GM18867 (cell line): ENCODE measurements at regions not wholly inside any gene's neighbourhood (a gene's known extent, or its start where the extent isn't known, plus 50 kb on each side); places are given as distances from the start of the nearest gene placed in this dataset.
"Not testable (repeated sequence)": the region's sequence is repeated elsewhere in the genome, so short reads cannot be mapped to it uniquely, and the experiment has no call there.

Source experiments
- ATAC-seq: cut with Tn5 transposase; IDR thresholded peaks from one replicate; pipeline ENCODE4 v1.9.1; 2021; ENCODE audit warnings: mild to moderate bottlenecking, moderate library complexity; ENCODE audit not compliant: unreplicated experiment

- no peak for ATAC-seq
Measured at GRCh38 chr3:23701716-23702597, 103.8 kb upstream of the UBE2E1 start.

DNA sequence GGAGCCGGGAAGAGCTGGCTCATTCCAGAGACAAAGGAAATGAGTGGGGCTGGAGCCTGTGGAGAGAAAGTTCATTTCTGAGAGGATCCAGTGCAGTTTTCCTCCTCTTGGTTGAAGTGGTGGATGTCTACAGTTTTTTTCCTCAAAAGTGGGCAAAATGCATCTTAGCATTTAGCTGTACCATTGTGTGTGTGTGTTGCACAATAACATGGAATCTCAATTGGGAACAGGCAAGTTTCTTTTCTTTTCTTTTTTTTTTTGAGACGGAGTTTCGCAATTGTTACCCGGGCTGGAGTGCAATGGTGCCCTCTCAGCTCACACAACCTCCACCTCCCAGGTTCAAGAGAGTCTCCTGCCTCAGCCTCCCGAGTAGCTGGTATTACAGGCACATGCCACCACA is 101.5 kb upstream of the UBE2E1 start:
- no peak for ATAC-seq

DNA sequence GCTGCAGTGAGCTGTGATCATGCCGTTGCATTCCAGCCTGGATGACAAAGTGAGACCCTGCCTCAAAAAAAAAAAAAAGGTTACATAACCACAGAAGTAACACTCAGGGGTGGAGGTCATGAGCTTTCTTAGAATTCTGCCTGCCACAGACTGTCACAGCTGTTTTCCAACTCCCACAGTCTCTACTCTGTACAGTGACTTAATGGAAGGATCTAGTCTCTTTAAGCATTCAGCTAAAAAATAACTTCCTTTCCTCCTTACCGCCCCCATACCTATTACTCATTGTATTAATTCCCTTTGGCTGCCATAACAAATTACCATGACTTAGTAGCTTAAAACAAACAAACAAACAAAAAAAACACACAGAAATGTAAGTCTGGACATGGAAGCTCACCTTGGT is 99.6 kb upstream of the UBE2E1 start:
- no peak for ATAC-seq

DNA sequence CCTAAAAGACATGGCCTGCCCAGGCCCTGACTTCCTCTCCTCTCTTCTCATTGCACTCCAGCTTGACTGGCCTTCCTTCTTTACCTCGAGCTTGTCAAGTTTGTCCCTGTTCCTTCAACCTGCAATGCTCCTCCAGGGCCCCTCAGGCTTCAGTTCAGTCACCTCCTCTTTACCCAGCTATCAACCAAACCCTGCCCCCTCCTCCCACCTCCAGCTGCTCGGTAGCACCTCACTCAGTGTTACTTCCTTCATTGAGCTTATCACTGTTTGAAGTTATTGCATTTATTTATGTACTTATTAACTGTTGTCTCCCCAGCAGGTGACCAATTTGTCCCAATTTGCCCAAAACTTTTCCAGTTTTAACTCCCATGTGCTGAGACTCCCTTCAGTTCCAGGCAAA is 95.8 kb upstream of the UBE2E1 start:
- ATAC-seq: no peak

DNA sequence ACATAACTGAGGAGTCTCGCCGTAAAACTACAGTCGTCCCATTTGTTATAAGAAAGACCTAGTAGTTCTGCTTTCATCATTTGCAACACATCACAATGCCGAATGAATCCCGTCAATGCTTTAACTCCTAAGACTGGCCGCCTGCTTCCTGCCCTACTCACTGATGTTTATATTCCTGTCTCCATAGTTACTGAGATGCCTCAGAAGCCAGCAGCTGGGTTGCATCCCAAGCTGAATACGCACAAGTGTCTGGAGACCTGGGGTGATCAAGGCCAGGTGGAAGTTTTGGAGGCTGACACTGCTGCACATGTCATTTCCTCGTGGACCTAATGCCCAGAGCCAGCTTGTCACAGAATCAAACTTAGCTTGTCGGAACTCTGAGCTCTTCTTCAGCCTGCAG is 95.2 kb upstream of the UBE2E1 start:
- ATAC-seq: no peak

DNA sequence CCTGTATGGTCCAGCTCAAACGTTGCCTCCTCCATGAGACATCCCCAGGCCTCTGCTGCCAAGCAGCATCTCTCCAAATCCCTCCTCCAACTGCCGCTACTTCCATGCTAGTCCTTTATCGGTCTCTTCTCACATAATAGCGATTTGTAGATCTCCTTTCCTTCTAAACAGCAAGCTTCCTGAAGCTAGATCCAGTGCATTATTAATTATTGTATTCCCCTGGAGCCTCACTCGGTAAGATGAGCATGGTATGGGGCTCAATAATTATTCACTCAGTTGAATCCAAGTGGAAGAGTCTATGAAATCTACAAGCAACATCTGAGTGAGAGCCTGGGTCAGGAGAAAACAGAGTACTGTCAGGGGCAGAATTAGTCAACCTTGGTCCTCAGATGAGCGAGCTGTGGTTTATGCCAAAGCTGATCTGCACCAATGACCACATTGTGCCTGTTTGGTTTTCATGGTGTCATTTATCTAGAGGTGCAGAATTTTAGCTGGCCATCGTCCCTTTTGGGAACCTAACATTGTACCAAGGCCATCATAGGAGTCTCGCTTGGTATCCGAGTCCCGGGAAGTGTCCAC is 93.8 kb upstream of the UBE2E1 start:
- ATAC-seq: peak; percentile 94

GRCh38 chr3:23712656-23713559 is 92.8 kb upstream of the UBE2E1 start:
- ATAC-seq: no peak

GRCh38 chr3:23713641-23714040 is 92.1 kb upstream of the UBE2E1 start:
- ATAC-seq: no peak

GRCh38 chr3:23720059-23720458 is 85.7 kb upstream of the UBE2E1 start:
- no peak for ATAC-seq

DNA sequence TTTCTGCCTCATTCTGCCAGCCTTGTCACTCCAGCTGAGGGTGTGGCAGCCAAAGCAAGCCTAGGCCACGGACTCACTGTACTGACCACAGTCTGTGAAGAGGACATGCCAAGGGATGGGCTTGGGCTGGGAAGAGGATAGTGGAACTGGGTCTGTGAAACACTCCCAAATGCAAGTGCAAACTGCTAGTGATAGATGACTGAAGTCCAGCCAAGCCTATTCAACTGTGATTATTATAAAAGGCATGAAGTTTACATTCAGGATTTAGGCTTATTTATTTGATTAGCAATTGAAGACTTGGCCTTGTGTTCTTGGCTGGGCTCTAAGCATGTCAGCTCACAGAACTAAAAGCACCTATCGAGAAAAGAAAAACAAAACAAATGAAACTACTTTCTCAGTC is 84.9 kb upstream of the UBE2E1 start:
- ATAC-seq: no peak

GRCh38 chr3:23723141-23723540 is 82.6 kb upstream of the UBE2E1 start:
- ATAC-seq: no peak

- ATAC-seq: peak; percentile 41
Measured at GRCh38 chr3:23723930-23724329, 81.8 kb upstream of the UBE2E1 start.

GRCh38 chr3:23726811-23727548 is 78.8 kb upstream of the UBE2E1 start:
- ATAC-seq: peak; percentile 80

DNA sequence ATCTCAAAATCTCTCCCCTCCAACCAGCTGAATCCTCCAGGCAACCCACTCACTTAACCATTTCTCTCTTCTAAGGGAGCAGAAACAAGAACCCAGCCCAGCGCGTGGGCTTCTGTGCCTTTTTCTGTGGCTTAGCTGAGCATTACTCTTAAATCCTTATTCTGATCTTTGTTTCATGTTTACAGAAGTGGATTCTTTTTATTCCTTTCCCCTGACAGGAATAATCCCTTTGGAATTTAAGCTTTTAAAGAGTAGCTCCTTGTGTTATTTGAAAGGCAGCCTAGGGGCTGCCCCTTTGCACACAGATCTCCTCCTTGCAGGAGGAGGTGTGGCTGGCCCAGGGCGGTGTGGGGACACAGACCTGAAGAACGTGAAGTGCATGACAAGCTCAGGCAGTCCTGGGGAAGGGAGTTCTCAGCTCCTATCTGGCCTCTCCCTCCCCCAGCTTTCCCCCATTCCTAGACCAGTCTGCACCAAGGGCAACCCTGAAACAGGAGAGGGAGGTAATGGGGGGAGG is 77.1 kb upstream of the UBE2E1 start:
- ATAC-seq: no peak

GRCh38 chr3:23729362-23729761 is 76.4 kb upstream of the UBE2E1 start:
- ATAC-seq: not testable (repeated sequence)

GRCh38 chr3:23734481-23734880 is 71.3 kb upstream of the UBE2E1 start:
- ATAC-seq: no peak

GRCh38 chr3:23735062-23735461 is 70.7 kb upstream of the UBE2E1 start:
- no peak for ATAC-seq

GRCh38 chr3:23735535-23736326 is 70.0 kb upstream of the UBE2E1 start:
- ATAC-seq: no peak

DNA sequence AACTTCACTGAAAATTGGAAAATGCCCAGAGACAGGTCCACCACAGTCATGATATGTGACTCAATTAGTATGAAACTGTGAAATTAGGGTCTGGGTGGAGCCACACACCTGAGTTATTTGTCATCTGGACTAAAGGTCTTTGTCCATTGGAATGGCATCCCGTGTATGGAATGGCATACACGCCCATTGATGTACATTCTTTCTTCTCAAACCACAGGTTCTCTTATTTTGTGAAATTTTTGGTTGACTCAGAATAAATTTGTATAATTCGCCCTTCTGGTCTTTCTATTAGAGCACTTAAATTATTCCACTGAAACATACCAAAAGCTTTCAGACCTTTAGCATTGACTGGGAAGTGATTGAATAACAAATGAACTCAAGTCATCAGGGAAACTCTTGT is 66.8 kb upstream of the UBE2E1 start:
- ATAC-seq: no peak

DNA sequence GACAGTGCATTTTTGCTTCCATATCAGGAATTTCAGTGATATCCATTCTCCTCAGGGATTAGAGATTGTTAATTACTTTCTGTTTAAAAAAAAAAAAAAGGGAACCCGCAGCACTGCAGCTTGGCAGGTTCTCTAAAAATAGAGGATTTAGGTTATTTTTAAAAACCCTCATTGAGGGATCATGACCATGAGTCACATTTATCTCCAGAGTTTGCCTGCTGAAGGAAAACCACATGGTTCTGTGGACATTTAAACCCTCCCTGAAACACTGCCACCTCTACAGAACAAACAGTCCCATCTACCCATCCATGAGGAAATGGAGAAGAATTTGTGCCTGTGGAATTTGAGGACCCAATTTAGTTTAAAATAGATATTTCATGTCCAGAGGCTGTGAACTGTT is 66.2 kb upstream of the UBE2E1 start:
- no peak for ATAC-seq
